Embryonic facial prominence (tissue), 1 donor: ENCODE measurements at regions not wholly inside any gene's neighbourhood (a gene's known extent, or its start where the extent isn't known, plus 50 kb on each side); places are given as distances from the start of the nearest gene placed in this dataset.
"Not testable (repeated sequence)": the region's sequence is repeated elsewhere in the genome, so short reads cannot be mapped to it uniquely, and the experiment has no call there.

ENCODE experiments used
- DNase-seq: peaks from one replicate; pipeline ENCODE4 v3.0.0-alpha.2; 2016; ENCODE audit errors: extremely low spot score

DNA sequence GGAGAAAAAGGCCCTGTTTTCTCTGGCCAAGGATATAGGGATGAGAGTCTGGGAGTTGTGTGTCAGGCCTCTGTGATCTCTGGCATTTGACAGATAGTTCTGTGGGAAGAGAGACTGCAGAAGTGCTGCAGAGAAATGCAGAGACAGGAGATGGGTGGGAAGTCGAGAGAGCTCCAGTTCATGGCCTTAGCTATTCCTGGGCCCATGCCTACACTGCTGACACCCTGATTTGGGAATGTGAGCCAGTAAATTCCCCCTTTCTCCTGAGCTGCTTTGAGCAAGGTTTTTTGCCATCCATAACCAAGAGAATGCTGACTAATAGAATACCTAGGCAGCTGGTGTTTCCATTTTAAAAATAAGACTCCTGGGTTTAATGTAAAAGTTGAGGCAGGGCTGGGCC is 59.3 kb downstream of the EBLN2 start:
- no peak for DNase-seq

GRCh38 chr3:73121669-73122331 is 60.3 kb downstream of the EBLN2 start:
- no peak for DNase-seq

DNA sequence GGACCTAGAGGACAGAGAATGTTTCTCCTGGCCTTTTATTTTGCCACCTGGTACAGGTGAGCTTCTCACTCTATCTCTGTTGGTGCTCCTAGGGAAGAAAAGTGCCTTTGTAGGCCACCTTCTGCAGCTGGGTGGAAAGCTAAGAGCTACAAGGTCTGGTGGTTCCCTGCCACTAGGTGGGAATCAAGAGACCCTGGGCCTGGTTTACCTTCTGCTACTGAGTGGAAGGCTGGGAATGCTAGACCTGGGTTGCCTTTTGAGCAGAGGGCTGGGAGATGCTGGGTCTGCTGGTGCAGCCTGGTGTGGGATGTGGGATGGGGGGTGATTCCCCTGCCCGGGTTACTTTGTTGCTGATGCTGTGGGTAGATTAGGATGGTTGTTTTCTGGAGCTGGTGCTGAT is 72.6 kb downstream of the EBLN2 start:
- DNase-seq = no peak

GRCh38 chr3:73136941-73137340 is 75.5 kb downstream of the EBLN2 start:
- no peak for DNase-seq

DNA sequence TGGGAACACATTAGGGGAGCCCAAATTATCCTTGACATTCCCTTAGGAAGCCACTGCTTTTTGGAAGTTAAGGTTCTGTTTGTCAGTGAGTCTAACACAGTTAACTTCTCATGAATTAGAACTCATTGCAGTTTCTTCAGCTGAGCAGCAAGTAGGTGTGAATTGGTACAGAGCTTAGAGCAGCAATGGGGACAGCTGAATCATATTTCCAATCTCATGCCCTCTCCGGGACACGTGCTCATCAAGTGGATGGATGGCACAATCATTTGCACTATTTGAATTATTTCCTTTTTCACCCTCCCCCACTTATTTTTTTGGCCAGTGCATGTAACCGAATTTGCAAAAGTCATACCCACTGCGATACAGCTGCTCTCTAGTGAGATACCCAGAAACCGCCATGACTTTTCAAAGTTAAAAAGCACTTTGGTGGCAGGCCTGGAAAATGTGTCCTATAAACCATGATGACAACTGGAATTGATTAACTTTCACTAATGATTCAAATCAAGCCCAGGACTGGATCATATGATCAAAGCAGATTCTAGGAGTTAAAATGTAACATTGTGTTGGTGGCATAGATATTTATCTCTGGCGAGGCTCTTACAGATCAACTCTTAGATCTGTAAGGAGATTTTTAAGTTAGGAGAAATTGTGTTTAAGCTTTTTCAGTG is 76.4 kb downstream of the EBLN2 start:
- DNase-seq = no peak

DNA sequence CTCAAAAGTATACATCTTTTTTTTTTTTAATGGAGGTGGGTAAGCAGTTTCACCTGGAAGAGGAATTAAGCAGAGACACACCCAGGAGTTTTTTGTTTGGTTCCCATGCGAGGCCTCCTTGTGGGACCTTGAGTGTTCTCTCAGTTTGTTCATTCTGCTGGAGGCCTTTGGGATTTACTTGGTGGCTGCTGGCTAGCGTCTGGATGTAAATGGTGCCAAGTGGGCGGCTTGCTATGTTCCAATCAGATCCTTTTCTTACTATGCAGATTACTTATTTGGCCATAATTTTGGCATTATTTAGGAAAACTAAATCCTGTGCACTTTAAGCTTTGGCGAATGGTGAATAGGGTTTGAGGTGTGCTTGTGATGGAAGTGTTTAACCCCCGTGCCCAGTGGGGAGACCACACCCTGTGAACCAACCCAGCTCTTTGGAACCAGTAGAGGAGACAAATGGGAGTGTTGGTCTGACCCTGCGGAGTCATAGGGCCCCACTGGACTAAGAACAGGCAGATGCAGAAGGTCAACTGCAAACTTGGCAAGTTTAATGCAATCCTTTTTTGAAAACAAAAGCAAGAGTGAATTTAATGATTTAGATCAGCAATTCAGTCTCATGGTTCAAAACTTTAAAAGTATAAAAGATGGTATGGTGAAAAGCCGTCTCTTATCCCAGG is 79.4 kb downstream of the EBLN2 start:
- DNase-seq = no peak

- DNase-seq = no peak
These were observed 80.1 kb downstream of the EBLN2 start for GRCh38 chr3:73141525-73141924.

GRCh38 chr3:73143401-73143800 is 81.9 kb downstream of the EBLN2 start:
- DNase-seq = no peak

GRCh38 chr3:73143821-73144237 is 82.4 kb downstream of the EBLN2 start:
- no peak for DNase-seq

- no peak for DNase-seq
These were observed 82.8 kb downstream of the EBLN2 start for GRCh38 chr3:73144276-73144675.

DNA sequence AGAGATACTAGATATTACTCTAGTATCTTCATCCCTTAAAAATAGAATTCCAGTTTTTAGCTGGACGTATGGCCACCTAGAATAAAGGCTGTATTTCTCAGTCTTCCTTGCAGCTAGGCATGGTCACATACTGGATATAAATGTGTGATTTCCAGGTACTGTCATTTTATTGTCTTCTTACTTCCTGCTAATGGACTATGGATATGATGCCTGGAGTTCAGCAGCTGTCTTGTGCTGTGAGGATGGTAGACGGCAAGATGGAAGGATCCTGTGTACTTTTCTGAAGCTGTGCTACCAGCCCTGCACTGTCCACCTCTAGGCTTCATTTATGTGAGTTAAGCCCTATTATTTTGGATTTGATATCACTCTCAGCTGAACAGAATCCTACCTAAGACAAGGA is 83.4 kb downstream of the EBLN2 start:
- no peak for DNase-seq

DNA sequence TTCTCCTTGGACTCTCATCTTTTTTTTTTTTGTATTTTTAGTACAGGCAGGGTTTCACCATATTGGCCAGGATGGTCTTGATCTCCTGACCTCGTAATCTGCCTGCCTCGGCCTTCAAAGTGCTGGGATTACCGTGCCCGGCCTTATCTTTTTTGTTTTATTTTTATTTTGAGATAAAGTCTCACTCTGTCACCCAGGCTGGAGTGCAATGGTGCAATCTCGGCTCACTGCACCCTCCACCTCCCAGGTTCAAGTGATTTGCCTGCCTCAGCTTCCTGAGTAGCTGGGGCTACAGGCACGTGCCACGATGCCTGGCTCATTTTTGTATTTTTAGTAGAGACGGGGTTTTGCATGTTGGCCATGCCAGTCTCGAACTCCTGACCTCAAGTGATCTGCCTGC is 86.0 kb downstream of the EBLN2 start:
- DNase-seq = not testable (repeated sequence)

DNA sequence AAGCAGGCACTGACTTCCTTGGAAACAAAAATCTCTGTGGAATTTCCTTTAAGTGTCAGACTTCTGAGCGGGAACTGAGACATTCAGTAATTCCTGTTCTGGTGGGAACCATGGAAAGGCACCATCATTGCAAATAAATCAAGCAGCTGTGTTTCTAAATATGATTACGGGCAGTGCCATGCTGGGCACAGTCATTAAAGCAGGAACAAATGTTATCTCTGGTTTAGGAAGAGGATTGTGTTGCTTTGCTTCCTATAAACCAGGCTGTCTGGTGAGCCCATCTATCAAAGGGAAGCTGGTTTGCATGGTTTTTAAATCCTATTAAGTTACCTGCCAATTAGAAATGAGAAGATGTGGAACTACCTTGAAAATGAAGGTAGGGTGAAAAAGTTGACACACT is 86.7 kb downstream of the EBLN2 start:
- no peak for DNase-seq

- DNase-seq = no peak
These were observed 87.2 kb downstream of the EBLN2 start for GRCh38 chr3:73148682-73149081.

DNA sequence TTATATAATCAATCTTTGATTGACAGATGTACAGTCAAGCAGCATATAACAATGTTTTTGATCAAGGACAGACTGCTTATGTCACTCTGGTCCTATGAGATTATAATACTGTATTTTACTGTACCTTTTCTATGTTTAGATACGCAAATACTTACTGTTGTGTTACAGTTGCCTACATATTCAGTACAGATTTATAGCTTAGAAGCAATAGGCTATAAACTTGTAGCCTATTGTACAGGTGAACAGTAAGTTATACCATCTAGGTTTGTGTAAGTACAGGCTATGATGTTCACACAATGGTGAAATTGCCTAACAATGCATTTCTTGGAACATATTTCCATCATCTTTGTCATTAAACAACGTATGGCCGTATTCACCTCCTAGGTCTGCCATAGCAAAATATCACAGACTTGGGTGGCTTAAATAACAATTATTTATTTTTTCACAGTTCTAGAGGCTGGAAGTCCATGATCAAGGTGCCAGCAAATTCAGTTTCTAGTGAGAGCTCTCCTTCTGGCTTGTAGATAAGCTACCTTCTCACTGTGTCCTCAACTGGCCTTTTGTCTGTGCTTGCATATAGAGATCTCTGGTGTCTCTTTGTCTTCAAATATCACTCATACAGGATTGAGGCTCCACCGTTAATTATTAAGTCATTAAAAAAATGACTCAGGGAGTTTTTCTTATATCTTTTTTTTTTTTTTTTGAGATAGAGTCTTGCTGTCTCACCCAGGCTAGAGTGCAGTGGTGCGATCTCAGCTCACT is 89.1 kb downstream of the EBLN2 start:
- no peak for DNase-seq

GRCh38 chr3:73152571-73152970 is 91.1 kb downstream of the EBLN2 start:
- DNase-seq = not testable (repeated sequence)

DNA sequence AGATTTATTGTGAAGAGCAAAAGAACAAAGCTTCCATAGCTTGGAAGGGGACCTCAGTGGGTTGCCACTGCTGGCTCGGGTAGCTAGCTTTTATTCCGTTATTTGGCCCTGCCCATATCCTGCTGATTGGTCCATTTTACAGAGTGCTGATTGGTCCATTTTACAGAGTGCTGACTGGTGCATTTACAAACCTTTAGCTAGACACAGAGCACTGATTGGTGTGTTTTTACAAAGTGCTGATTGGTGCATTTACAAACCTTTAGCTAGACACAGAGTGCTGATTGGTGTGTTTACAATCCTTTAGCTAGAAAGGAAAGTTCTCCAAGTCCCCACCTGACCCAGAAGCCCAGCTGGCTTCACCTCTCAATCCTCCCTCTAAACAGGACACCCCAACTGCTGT is 91.6 kb downstream of the EBLN2 start:
- not testable (repeated sequence) for DNase-seq

- DNase-seq = not testable (repeated sequence)
These were observed 92.8 kb downstream of the EBLN2 start for GRCh38 chr3:73154261-73154660.

- DNase-seq = not testable (repeated sequence)
These were observed 94.0 kb downstream of the EBLN2 start for GRCh38 chr3:73155441-73155840.

DNA sequence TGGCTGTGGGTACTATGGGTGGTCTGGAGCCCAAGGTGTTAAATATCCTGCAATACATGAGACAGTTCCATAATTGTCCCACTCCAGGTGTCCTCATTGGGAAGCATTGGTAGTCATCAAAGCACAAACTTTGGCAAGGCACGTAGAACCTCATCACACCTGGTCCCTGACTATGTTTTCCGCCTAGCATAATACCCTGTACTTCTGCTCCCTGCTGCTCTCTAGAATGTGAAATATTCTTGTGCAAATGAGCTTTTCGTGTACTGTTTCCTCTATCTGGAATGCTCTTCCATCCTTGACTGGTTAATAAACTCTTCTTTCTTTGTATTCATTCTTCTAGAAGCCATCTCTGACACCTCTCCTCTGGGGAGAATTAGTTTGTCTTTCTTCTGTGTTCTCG is 103.2 kb downstream of the EBLN2 start:
- DNase-seq = no peak

GRCh38 chr3:73175698-73176097 is 114.2 kb downstream of the EBLN2 start:
- DNase-seq = no peak

GRCh38 chr3:73176941-73177340 is 115.5 kb downstream of the EBLN2 start:
- no peak for DNase-seq
